NCI-H2171 treated with DMSO at 0.1 percent for 48 hours (cell line): ENCODE measurements at regions not wholly inside any gene's neighbourhood (a gene's known extent, or its start where the extent isn't known, plus 50 kb on each side); places are given as distances from the start of the nearest gene placed in this dataset.
"Not testable (repeated sequence)": the region's sequence is repeated elsewhere in the genome, so short reads cannot be mapped to it uniquely, and the experiment has no call there.

Experiments used
- DNase-seq: peaks from one replicate; lab custom pipeline; 2025; lab: John Stamatoyannopoulos, UW

DNA sequence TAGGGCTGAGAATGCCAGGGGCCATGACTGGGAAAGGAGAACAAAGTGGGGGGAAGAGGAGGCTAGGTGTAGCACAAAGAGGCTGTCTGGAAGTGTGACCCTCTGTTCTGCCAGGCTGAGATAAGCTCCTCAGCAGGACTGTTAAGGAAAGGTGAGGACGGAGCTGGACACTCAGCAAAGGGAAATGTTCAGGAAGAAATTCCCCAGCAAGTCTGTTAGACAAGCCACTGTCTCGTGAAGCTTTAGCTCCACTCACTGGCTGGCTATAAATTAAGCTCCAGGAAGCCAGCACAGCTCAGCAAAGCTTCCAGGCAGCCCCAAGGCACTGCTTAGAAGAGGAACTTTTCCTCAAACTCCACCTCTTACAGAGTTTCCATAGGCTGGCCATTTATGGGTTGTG, 181.2 kb upstream of the API5 start:
- no peak for DNase-seq

DNA sequence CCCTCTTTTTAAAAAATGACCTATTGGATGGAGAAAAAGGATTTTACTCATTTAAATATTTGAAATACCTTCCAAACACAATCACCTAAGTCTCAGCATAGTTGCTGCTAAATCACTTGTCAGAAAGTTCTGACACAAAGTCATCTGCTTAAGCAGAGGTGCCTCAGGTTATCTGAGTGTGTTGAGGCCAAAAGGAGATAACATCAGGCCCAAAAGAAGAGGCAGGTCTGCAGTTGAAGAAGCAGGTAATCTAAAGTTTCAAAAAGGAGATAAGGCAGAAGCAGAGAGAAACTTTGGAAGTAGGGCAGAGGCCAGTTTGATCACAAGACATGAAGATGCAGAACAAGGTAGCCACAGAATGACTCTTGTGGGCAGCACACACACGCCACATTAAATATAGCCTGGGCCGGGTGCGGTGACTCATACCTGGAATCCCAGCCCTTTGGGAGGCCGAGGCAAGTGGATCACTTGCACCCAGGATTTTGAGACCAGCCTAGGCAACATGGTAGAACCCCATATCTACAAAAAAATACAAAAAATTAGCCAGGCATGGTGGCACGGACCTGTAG, 175.7 kb upstream of the API5 start:
- no peak for DNase-seq

DNA sequence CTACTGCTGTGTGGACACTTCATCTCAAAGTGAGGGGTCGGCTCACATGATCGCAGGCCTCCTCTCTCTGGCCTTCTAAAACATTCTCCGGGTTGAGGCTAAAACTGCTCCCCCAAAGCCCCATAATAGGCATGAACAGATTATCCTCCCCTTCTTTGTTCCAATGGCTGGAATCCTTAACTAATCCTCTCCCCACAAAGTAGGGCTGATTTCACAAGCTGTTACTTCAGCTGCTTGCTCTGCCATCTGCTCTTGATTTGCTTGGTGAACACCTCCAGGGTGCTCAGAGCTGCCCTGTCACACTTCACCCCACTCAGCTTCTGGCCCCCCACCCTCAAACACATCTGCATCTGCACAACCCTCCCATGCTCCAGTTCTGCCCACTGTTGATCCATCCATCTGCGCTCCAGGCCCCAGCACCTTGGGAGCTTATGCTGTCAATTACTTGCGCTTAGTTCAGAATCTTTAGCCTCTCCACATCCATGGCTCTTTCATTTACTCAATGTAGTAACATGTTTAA, 173.1 kb upstream of the API5 start:
- DNase-seq: no peak

DNA sequence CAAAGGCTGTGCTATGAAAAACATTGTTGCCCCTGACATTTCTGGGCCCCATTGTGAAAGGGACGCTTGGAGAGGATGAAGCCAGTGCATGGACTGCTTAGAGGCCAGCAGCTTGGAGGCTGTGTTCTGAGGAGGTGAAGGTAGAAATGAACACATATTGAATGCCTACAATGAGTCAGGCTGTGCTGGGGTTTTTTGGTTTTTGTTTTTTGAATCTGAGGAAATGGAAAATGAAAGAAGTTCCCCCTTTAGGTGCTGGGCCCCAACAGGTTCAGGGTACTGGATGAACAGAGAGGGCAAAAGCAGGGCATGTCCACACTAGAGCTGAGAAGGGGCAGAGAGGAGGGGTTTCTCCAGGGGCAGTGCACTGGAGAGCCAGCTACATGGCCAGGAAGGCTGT, 166.1 kb upstream of the API5 start:
- no peak for DNase-seq

DNA sequence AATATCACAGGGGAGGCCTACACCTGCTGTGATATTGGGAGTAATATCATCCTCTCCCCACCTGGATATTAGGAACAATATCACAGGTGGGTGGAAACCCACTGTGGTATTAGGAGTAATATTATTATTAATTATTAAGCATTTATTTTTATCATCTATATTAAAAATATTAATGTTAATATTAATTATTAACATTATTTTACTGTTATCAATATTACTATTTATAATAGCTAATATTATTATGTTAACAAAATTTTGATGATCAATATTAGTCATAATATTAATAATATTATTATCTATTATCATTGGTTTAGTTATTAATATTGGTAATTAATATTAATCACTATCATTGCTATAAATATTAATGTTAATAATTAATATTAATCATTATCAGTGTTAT, 161.1 kb upstream of the API5 start:
- DNase-seq: no peak

DNA sequence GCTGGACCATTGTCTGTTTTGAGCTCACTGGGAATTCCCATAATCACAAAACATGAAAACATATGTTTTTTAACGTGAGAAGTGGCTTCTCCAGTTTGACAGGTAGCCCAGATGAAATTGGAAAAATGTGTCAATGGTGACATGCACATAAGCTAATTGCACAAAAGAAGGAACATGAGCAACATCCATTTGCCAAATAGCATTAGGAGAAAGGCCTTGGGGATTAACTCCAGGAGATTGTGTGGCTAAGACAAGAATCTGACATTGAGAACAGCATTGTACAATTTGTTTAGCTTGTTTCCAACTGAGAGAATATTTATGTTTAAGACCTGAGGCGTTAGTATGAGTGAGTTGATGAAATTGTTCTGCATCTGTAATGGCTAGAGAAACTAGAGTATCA, 147.0 kb upstream of the API5 start:
- no peak for DNase-seq

DNA sequence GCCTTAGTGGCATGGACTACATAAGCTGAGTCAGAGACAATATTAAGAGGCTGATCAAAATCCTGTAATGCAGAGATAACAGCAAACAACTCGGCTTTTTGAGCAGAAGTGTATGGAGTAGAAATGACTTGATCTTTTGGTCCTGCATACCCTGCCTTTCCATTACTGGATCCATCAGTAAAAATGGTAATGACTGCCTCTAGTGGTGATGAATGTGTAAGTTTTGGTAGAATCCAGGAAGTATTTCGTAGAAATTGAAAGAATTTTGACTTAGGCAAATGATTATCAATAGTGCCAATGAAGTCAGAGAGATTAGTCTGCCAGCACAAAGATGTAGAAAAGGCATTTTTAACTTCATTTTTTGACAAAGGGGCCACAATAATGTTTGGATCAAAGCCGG, 146.4 kb upstream of the API5 start:
- not testable (repeated sequence) for DNase-seq

DNA sequence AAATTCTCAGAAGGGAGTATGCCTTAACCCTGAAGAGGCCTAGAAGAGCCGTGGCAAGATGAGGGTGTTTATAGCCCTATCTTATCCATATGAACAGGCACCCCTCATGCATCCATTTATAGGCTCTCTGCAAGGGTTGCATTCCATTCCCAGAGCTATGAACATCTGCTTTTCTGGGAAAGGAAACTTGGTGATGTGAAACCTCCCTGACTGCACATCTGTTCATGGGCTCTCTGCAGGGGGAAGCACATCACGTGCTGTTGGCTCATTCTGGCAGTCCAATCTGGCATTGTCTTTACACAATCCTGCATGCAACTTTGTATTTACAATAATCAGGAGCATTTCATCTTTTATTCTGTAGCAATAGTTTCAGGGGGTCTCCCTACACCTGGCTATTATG, 143.6 kb upstream of the API5 start:
- DNase-seq: not testable (repeated sequence)

DNA sequence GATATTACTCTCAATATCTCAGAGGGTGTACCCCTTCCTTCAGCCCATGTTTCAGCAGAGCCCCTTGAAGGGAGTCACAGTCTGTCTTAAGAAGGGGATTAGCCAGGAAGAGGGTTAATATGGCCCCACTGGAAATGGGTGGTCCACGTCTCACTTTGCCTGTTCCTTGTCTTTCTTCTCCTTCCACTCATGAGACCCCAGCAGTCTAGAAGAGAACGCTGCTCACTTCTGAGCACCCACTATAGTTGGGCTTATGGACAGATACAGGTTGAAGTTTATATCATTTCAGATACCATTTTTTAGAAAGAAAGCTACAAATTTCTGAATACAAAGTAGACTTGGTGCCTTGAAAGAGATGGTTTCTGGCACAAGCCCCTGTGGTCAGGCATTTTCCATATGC, 139.3 kb upstream of the API5 start:
- DNase-seq: no peak

DNA sequence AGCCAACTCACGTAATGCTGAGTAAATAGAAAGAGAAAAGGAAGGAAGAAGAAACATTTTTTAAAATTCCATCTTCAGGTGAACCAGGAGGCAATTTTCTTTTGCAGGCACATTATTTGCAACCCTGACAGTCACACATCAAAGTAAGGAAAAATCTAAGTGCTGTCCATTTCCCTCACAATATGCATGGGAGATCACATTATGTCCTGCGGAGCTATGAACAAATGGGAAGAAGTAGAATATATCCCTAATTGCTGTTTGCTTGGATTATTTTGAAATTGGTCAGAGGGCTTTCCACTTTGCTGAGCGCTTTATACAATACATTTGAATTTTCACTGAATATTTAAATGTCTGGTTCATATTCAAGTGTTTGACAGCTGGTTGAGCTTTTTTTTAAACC, 133.8 kb upstream of the API5 start:
- DNase-seq: no peak

DNA sequence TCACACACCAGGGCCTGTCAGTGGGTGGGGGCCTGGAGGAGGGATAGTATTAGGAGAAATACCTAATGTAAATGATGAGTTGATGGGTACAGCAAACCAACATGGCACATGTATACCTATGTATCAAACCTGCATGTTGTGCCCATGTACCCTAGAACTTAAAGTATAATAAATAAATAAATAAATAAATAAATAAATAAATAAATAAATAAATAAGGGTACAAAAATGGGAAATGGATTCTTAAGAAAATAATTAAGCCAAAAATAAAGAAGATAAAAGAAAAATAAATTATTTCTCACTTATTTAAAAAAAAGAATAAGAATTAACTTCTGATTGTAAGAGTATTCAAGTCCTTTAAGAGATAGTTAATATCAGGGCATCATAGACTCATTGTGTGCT, 117.3 kb upstream of the API5 start:
- DNase-seq: not testable (repeated sequence)

DNA sequence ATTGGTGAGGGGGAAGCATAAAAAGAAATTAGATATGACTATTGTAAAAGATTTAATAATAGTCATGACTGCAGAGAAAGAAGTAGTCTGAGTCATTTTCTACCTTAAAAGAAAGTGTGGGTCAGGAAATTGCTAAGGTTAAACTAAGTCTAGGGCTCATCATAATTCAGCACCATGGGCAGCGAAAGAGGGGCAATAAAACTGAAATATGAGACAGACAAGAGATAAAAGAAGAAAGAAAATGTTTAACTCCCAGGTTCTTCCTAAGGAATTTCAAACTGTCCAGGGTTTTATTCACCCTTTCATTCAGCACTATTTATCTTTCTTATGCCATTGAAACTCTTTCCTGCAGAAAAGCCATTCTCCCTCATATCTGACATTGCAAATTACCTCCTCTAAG, 114.4 kb upstream of the API5 start:
- DNase-seq: no peak

DNA sequence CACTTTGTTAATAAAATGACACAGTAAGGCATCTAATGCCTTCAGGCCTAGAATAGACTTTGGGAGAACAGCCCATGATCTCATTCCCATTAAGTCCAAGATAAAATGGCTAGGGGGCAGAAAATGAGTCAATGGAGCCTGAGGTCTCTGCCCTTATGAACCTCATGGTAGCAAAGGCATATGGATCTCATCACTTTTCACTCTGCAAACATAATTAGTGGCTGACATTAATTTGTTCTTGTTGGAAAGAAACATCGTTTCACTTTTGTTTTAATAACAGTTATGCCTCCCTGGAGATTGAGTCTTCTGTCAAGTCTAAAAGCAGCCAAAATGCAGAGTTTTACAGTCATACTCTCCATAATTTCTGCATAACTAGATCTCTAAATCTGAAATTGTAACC, 111.8 kb upstream of the API5 start:
- no peak for DNase-seq

DNA sequence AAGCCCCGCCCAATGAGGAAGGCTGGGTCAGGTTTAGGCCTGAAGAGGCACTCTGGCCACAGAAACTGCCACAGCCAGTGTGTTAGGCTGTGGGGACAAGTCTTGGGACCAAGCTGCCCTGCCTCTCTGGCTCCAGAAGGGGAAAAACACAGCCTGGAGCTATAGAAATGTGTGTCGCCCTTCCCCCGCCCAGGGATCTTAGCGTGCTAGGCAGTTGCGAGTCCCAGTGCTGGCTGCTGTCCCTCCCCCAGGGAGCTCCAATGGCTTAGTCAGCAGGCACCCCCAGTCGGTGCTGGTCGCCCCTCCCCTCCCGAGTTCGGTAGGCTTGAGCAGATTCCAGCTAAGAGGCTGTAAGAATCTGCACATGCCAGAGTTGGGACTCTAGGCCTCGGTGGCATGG, 99.5 kb upstream of the API5 start:
- no peak for DNase-seq

DNA sequence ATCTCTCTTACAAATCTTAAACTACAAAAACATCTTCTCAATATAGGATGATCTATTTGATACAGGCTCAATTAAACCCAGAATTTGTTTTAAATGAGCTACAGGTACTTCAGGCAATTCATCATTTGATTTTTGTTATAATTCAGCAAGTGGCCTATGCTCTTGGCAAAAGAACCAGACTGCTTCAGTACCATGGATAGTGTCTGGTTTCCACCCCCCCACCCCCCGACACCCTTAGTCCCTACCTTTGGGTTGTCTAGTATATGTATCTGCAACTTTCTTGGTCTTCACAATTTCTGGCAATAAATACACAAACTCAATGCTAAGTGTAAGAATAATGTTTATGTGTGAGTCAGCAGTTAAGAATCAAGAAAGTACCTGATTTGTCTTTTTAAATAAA, 97.3 kb upstream of the API5 start:
- DNase-seq: no peak

DNA sequence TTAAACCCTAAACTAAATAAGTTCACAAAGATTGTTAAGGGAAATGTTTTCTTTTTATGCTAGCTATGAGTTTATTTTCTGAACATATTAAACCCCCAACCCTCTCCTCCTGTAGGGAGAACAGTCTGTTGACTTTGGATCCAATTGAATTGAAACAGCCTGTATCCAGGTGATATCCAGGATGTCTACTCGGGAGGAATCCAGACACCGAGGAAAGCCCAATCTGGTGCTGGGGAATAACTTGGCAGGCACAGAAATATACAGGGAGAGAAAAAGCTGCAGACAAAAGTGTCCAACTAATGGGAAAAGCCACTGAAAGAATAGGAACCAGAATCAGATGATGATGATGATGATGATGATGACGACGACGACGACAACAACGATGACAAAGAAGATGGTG, 93.9 kb upstream of the API5 start:
- DNase-seq: no peak

DNA sequence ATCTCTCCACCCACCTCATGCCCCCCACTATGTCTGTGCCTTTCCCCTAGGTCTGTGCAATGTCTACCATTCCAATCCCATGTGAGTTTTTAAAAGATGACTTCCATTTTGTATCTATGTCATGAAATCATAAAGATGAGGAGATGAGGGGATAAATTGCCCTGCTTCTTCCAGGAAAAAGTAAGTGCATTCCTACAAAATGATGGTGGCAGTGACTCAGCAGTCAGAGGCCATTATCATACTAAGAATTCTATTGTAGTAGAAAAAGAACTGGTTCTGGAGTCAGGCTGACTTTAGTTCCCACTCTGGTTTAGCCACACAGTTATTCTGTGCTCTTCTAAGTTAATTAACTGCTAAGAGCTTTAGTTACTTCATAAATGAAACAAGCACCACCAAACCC, 89.6 kb upstream of the API5 start:
- DNase-seq: no peak

DNA sequence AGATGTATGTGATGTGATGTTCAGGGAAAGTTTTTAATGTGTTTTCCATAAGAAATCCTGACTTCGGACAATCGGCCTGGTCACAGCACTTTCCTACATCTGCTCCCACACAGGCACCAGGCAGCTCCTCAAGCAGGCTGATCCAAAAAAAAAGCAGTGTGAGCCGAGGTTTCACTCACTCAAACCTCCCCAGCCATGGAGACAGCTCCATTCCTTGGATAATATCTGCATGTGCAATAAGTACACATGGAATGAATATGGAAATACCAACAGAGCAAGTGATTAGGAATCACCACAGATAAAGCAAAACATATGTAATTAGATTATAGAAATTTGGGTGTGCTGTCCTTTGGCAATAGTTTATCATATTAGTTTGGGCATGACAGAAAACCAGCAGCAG, 88.8 kb upstream of the API5 start:
- DNase-seq: no peak

DNA sequence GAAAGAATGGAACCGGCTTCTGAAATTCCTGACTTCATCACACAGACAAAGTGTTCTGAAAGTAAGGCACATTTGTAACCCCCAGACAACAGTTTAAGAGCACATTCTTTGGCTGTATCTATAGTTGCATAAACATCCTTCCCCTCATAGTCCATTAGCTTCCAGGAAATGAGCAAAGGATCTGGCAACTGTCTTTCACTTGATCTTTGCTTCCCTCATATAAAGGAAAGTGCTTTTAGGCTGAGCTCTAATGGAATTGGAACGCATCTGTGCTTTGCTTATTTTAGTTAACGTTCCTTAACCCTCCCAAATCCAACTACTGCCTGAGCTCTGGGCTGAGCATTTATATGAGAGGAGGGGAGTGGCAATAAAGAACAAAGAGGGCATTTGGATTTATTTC, 76.9 kb upstream of the API5 start:
- no peak for DNase-seq

DNA sequence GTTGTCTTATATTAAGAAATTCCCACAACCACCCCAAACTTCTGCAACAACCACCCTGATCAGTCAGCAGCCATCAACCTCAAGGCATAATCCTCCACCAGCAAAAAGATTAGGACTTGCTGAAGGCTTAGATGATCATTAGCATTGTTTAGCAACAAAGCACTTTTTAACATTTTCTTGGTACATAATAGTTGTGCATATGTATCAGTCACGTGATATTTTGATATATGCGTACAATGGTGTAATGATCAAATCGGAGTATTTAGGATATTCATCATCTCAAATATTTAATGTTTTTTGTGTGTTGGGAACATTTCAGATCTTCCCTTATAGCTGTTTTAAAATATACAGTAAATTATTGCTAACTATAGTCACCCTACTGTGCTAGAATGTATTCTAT, 73.5 kb upstream of the API5 start:
- no peak for DNase-seq

DNA sequence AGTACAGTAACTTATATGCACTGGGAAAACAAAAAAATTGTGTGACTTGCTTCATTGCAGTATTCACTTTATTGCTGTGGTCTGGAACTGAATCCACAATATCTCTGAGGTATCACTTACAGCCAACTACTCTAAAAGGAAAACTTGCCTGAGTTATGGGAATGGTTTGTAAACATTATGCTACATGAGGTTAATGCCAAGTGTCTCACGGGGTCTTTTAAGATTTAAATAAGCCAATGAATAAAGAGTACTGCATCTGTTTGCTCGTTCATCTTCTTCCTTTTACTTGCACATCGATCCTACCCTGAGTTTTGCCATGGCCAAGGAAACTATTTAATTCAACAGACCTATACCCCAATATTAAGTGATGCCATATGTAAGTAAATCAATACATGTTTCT, 72.0 kb upstream of the API5 start:
- no peak for DNase-seq

DNA sequence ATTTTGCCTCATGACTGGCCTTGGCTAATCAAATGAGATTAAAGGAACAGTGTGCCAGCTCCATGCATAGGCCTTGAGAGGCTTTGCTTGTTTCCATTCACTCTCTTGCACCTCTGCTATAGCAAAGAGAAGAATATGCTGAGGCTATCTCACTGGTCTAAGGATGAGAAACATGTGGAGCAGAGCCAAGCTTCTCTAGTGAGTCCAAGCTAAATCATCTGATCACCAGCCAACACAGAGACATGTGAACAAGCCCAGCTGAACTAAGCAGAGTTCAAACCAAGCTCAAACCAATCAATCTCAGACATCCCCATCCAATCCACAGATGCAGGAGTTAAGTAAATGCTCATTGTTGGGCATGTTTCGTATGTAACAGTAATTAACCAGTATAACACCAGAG, 69.4 kb upstream of the API5 start:
- DNase-seq: no peak

DNA sequence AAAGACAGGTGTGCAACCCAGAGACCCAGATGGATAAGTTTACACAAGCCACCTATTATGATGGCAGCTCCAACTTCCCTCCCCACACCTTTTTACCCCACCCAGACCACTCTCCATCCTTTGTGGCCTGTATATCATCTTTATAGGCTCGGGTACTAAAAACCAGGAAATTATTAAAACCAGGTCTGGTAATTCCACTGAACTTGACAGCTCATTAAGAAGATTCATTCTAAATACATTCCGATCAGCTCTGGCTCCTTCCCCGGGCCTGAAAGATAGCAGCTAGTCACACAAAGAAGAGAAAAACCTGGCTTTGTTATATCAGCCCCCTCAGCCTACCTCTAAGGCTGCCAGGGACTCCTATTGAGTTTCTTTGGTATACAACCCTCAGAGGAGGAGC, 67.9 kb upstream of the API5 start:
- DNase-seq: no peak

DNA sequence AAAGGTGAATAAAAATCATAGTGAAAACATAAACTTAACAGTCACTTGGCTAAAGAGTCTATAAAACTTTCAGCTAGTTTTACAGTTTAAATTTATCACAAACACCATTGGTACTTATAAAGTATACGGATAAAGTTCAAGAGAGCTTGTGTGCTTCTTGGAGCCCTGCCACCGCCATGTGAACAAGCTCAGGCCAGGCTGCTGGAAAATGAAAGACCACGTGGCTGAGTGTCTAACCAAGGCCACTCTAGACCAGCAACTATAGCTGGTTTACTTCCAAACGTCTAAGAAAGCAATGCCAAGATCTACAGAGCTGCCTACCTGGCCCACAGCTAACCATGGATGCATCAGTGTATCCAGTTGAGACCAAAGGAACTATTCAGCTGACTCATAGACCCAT, 66.3 kb upstream of the API5 start:
- no peak for DNase-seq

DNA sequence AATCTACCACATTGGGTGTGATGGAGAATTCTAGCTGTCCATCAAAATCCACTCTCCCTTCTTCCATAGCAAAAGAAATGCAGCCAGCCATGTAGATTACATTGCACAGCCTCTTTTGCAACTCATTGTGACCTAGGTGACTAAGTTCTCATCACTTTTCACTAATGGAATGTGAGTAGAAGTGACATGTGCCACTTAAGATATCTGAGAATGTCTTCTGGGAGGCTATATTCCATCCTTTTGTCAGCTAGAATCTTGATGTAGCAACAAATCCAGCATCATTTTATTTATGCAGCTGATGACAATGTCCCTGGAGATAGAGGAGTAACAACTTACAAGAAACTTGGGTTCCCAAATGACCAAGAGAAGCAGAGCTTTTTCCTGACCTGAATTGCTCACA, 61.5 kb upstream of the API5 start:
- DNase-seq: no peak
